Adrenal gland (tissue), 5 donors: ENCODE measurements at regions not wholly inside any gene's neighbourhood (a gene's known extent, or its start where the extent isn't known, plus 50 kb on each side); places are given as distances from the start of the nearest gene placed in this dataset.

Experiments used
- POLR2A ChIP-seq, 2 donors: fragments of 450-650 bp; IDR thresholded peaks; one replicate each; pipeline ENCODE4 v1.6.1; 2017; ENCODE audit warnings: antibody characterized with exemption in 2 of 2, mild to moderate bottlenecking in 2 of 2, moderate library complexity in 1 of 2
- TF ChIP-seq, protein P1 (sequence below), 6 experiments: fragments of 450-650 bp in 4 of 6; fragments of 200-600 bp in 2 of 6; sonication (generic) in 1 of 6; IDR thresholded peaks; 1 replicate in 5 of 6; 2 replicates in 1 of 6; pipeline versions ENCODE4 v1.5.1 to v1.8.0; 2016 to 2021; ENCODE audit warnings: antibody characterized with exemption in 6 of 6, mild to moderate bottlenecking in 2 of 6, moderate library complexity in 1 of 6
- donor health status: DM: no; HTN: no; CAD: no.

DNA sequence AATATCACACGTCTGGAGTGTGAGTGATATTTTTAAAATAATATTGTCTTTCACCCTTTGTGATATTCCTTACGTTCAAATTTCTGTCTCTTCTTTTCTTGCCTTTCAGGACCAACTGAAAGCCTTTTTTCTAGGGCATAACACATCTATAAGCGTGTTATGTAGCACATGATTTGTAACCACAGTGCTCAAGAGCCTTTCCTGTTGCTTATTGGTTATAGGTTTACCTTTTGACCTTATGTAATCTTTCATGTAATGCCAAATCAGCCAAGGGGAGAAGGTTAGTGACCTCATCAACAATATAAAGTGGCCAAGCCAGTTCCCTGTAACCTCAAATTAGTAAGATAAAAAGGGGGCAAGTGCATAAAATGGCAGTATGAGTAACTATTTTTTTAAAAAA lies 480.2 kb downstream of the AMY1C start:
- TF ChIP-seq, protein P1, sequence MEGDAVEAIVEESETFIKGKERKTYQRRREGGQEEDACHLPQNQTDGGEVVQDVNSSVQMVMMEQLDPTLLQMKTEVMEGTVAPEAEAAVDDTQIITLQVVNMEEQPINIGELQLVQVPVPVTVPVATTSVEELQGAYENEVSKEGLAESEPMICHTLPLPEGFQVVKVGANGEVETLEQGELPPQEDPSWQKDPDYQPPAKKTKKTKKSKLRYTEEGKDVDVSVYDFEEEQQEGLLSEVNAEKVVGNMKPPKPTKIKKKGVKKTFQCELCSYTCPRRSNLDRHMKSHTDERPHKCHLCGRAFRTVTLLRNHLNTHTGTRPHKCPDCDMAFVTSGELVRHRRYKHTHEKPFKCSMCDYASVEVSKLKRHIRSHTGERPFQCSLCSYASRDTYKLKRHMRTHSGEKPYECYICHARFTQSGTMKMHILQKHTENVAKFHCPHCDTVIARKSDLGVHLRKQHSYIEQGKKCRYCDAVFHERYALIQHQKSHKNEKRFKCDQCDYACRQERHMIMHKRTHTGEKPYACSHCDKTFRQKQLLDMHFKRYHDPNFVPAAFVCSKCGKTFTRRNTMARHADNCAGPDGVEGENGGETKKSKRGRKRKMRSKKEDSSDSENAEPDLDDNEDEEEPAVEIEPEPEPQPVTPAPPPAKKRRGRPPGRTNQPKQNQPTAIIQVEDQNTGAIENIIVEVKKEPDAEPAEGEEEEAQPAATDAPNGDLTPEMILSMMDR (IDR thresholded peaks at IDR 0.05), result no peak
- TF ChIP-seq POLR2A (IDR thresholded peaks at IDR 0.05), result no peak
